ENCODE measurements at regions not wholly inside any gene's neighbourhood (a gene's known extent, or its start where the extent isn't known, plus 50 kb on each side); places are given as distances from the start of the nearest gene placed in this dataset.
"Not testable (repeated sequence)": the region's sequence is repeated elsewhere in the genome, so short reads cannot be mapped to it uniquely, and the experiment has no call there.

DNA sequence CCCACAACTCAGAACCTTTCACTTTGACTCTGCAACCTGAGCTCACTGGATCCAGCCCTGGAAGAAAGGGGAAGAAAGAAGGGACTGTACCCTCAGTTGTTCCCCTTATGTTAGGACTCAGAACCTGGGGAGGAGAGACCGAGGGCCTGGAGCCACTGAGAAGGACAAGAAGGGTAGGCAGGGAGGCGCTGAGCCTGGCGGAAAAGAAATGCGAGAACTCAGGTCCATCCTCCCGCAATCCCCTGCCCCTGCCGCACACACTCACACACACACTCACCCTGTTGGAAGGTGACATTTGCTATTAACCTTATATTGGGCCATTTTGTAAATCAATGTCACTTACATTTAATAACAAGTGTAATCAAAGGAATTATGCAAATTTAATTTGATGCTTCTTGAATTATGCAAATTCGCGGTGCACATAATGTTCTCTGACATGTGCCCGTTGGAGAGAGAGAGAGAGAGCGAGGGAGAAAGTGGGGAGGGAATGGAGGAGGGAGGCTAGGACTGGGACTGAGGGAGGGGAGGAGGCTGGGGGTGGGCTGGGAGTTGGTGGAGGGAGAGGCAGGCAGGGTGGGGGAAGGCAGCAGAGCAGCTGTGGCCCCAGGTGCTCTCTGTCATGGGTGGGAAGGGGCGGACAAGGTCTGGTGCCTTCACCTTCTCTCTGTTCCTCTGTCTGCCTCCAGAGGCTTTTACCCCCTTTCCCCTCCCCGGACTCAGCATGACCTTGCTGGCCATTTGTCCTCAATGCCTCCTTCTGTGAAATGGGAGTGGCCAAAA lies 99.6 kb upstream of the PAX2 start:
- H3K4me3 Mint-ChIP-seq: no peak overlapping the region
- no peak for TF ChIP-seq CTCF (IDR thresholded peaks at IDR 0.05; ENCODE audit: unreplicated experiment in 3 of 3)

DNA sequence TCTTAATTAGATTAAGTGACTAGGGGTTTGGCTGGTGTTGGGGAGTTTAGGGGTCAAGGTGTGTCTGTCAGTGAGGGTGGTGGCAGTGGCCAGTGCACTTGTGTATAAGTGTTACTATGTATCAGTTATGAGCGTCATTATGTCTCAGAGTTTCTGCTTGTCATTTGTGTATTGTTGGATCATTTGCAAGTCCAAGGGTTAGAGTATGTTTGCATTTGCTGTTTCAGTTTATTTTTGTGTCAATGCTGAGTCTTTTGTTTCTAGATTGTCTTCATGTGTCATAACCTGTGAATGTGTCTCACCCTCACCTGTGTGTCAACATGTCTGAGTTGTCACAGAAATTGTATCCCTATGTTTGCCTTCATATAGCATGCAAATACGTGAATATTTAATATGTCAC lies 97.5 kb upstream of the PAX2 start:
- TF ChIP-seq CTCF (IDR thresholded peaks at IDR 0.05; ENCODE audit: unreplicated experiment in 3 of 3): no peak
- Mint-ChIP-seq H3K4me1 (peaks cover 12% of the 10 kb centered on the region), H3K27me3 (ENCODE audit: low read depth) (peaks cover 66% of the 10 kb centered on the region), H3K4me3 (no peak overlapping the region), H3K27ac (no peak overlapping the region), H3K36me3 (ENCODE audit: low read depth) (no peaks in the 10 kb centered on the region), H3K9me3 (peaks cover 5% of the 10 kb centered on the region)

More for the DNA sequence above, 99.6 kb upstream of the PAX2 start:
- H3K9me3 Mint-ChIP-seq: no peaks in the 10 kb centered on the region
- peaks cover 5% of the 10 kb centered on the region for H3K4me1 Mint-ChIP-seq
- H3K27ac Mint-ChIP-seq: peak overlapping the region in 1 of 3 experiments; percentile 56
- H3K36me3 Mint-ChIP-seq (ENCODE audit: low read depth): no peaks in the 10 kb centered on the region
- peaks cover 73% of the 10 kb centered on the region for H3K27me3 Mint-ChIP-seq (ENCODE audit: low read depth)

GRCh38 chr10:100650693-100651092 lies 94.7 kb upstream of the PAX2 start:
- Mint-ChIP-seq H3K9me3 (peaks cover 5% of the 10 kb centered on the region), H3K27ac (no peak overlapping the region), H3K4me3 (no peak overlapping the region), H3K27me3 (ENCODE audit: low read depth) (peaks cover 65% of the 10 kb centered on the region), H3K4me1 (peaks cover 24% of the 10 kb centered on the region), H3K36me3 (ENCODE audit: low read depth) (no peaks in the 10 kb centered on the region)
- no peak for TF ChIP-seq CTCF (IDR thresholded peaks at IDR 0.05; ENCODE audit: unreplicated experiment in 3 of 3)

GRCh38 chr10:100651099-100651498 lies 94.3 kb upstream of the PAX2 start:
- H3K27me3 Mint-ChIP-seq (ENCODE audit: low read depth): peaks cover 65% of the 10 kb centered on the region
- H3K4me3 Mint-ChIP-seq; H3K27ac Mint-ChIP-seq; H3K36me3 Mint-ChIP-seq (ENCODE audit: low read depth); H3K9me3 Mint-ChIP-seq: not testable (repeated sequence)
- H3K4me1 Mint-ChIP-seq: peaks cover 24% of the 10 kb centered on the region

DNA sequence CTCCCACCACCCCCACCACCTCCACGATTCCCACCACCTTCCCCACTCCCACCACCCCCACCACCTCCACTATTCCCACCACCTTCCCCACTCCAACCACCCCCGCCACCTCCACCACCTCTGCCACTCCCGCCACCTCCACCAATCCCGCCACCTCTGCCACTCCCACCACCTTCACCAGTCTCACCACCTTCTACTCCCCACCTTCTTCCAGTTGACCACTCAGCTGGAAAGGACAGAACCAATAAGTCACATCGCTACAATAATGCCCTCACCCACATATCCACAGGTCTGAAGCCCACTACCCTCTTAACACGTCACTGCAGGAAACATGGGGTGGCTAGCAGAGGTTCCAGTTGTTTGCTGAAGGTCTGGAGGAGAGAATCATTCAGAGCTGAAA lies 93.5 kb upstream of the PAX2 start:
- no peaks in the 10 kb centered on the region for H3K36me3 Mint-ChIP-seq (ENCODE audit: low read depth)
- peaks cover 61% of the 10 kb centered on the region for H3K27me3 Mint-ChIP-seq (ENCODE audit: low read depth)
- no peak overlapping the region for H3K4me3 Mint-ChIP-seq
- H3K27ac Mint-ChIP-seq: peak overlapping the region in 2 of 3 experiments; percentile 44 to 94
- no peak for TF ChIP-seq CTCF (IDR thresholded peaks at IDR 0.05; ENCODE audit: unreplicated experiment in 3 of 3)
- peaks cover 5% of the 10 kb centered on the region for H3K9me3 Mint-ChIP-seq
- peaks cover 24% of the 10 kb centered on the region for H3K4me1 Mint-ChIP-seq

GRCh38 chr10:100652406-100653135 lies 92.8 kb upstream of the PAX2 start:
- peak overlapping the region; percentile 16 to 94 (median 44) for H3K27ac Mint-ChIP-seq
- H3K4me3 Mint-ChIP-seq: peak overlapping the region in 1 of 3 experiments; percentile 38
- no peak for TF ChIP-seq CTCF (IDR thresholded peaks at IDR 0.05; ENCODE audit: unreplicated experiment in 3 of 3)
- peaks cover 7% of the 10 kb centered on the region for H3K9me3 Mint-ChIP-seq
- H3K27me3 Mint-ChIP-seq (ENCODE audit: low read depth): peaks cover 63% of the 10 kb centered on the region
- no peaks in the 10 kb centered on the region for H3K36me3 Mint-ChIP-seq (ENCODE audit: low read depth)
- peaks cover 24% of the 10 kb centered on the region for H3K4me1 Mint-ChIP-seq
